Fibroblast of skin of right biceps (primary cell): ENCODE measurements at regions not wholly inside any gene's neighbourhood (a gene's known extent, or its start where the extent isn't known, plus 50 kb on each side); places are given as distances from the start of the nearest gene placed in this dataset.
A peak's percentile ranks its signal among the peaks of the same experiment; 100 is the strongest.
"Not testable (repeated sequence)": the region's sequence is repeated elsewhere in the genome, so short reads cannot be mapped to it uniquely, and the experiment has no call there.

Experiments used
- DNase-seq: peaks from one replicate; pipeline ENCODE4 v3.0.0-alpha.2; 2013

- DNase-seq: no peak
Observed at GRCh38 chrX:87236830-87237440, 280.7 kb upstream of the KLHL4 start.

GRCh38 chrX:87265518-87265917, 252.1 kb upstream of the KLHL4 start:
- DNase-seq: no peak

- no peak for DNase-seq
Observed at GRCh38 chrX:87272491-87272890, 245.1 kb upstream of the KLHL4 start.

GRCh38 chrX:87299563-87300160, 217.9 kb upstream of the KLHL4 start:
- no peak for DNase-seq

- DNase-seq: no peak
Observed at GRCh38 chrX:87310780-87311179, 206.8 kb upstream of the KLHL4 start.

- no peak for DNase-seq
Observed at GRCh38 chrX:87327267-87327666, 190.3 kb upstream of the KLHL4 start.

- no peak for DNase-seq
Observed at GRCh38 chrX:87337267-87337666, 180.3 kb upstream of the KLHL4 start.

- DNase-seq: peak; percentile 0
Observed at GRCh38 chrX:87338510-87338909, 179.1 kb upstream of the KLHL4 start.

- no peak for DNase-seq
Observed at GRCh38 chrX:87370865-87371264, 146.7 kb upstream of the KLHL4 start.

- DNase-seq: no peak
Observed at GRCh38 chrX:87374324-87374723, 143.3 kb upstream of the KLHL4 start.

- DNase-seq: no peak
Observed at GRCh38 chrX:87376896-87377295, 140.7 kb upstream of the KLHL4 start.

- DNase-seq: no peak
Observed at GRCh38 chrX:87388381-87388780, 129.2 kb upstream of the KLHL4 start.

GRCh38 chrX:87391742-87392141, 125.9 kb upstream of the KLHL4 start:
- DNase-seq: no peak

GRCh38 chrX:87392369-87392768, 125.2 kb upstream of the KLHL4 start:
- no peak for DNase-seq

GRCh38 chrX:87397103-87397886, 120.3 kb upstream of the KLHL4 start:
- peak; percentile 0 for DNase-seq

GRCh38 chrX:87402256-87402655, 115.3 kb upstream of the KLHL4 start:
- no peak for DNase-seq

- no peak for DNase-seq
Observed at GRCh38 chrX:87403551-87403950, 114.1 kb upstream of the KLHL4 start.

- DNase-seq: peak; percentile 71
Observed at GRCh38 chrX:87409113-87409841, 108.3 kb upstream of the KLHL4 start.

- DNase-seq: no peak
Observed at GRCh38 chrX:87425618-87426017, 92.0 kb upstream of the KLHL4 start.

- DNase-seq: no peak
Observed at GRCh38 chrX:87434618-87435017, 83.0 kb upstream of the KLHL4 start.

- DNase-seq: not testable (repeated sequence)
Observed at GRCh38 chrX:87448613-87449012, 69.0 kb upstream of the KLHL4 start.

GRCh38 chrX:87465757-87466156, 51.8 kb upstream of the KLHL4 start:
- DNase-seq: not testable (repeated sequence)
